Stomach (tissue), 8 donors: ENCODE measurements at regions not wholly inside any gene's neighbourhood (a gene's known extent, or its start where the extent isn't known, plus 50 kb on each side); places are given as distances from the start of the nearest gene placed in this dataset.

Experiments used
- DNase-seq, 2 donors: peaks; one replicate each; pipeline versions ENCODE4 v3.0.0 to v3.0.0-alpha.2; 2013 to 2019
- H3K27ac ChIP-seq, 5 donors: fragments of 200-600 bp in 4 of 5; sonication (generic) in 4 of 5; one replicate each; pipeline ENCODE4 v1.5.1; 2013 to 2019; ENCODE audit warnings: mild to moderate bottlenecking in 1 of 5, moderate library complexity in 1 of 5
- H3K27me3 ChIP-seq, 3 donors: fragments of 200-600 bp; sonication (generic); one replicate each; pipeline ENCODE4 v1.5.1; 2017 to 2019; ENCODE audit warnings: mixed run types in 1 of 3
- H3K36me3 ChIP-seq, 4 donors: fragments of 200-600 bp; sonication (generic); 1 replicate in 3 of 4; 2 replicates in 1 of 4; pipeline ENCODE4 v1.5.1; 2016 to 2019
- H3K4me1 ChIP-seq, 4 donors: fragments of 200-600 bp; sonication (generic); one replicate each; pipeline ENCODE4 v1.5.1; 2016 to 2019
- H3K4me3 ChIP-seq, 4 donors: fragments of 200-600 bp; sonication (generic) in 3 of 4; one replicate each; pipeline ENCODE4 v1.5.1; 2016 to 2019; ENCODE audit warnings: mild to moderate bottlenecking in 1 of 4
- H3K9me3 ChIP-seq, 4 donors: fragments of 200-600 bp; sonication (generic); one replicate each; pipeline ENCODE4 v1.5.1; 2016 to 2019
- EP300 ChIP-seq: sonication (generic); formaldehyde crosslinking; IDR thresholded peaks from one replicate; pipeline ENCODE4 v1.6.1; 2017; ENCODE audit warnings: antibody characterized with exemption
- POLR2A ChIP-seq, 4 donors: fragments of 450-650 bp; IDR thresholded peaks; one replicate each; pipeline ENCODE4 v1.6.1; 2016; ENCODE audit warnings: antibody characterized with exemption in 4 of 4, control low read depth in 2 of 4, mild to moderate bottlenecking in 1 of 4, moderate library complexity in 1 of 4
- POLR2AphosphoS5 ChIP-seq, 3 donors: sonication (generic); formaldehyde crosslinking; IDR thresholded peaks; one replicate each; pipeline ENCODE4 v1.6.1; 2016; ENCODE audit warnings: antibody characterized with exemption in 3 of 3
- WGBS, 5 donors: extraction: QIAGEN DNeasy Blood & Tissue Kit in 3 of 5; methylation state at CpG; one replicate each; pipeline versions ENCODE4 v1.1.5 to v1.1.7; 2013 to 2018; 5-methylcytosine and 5-hydroxymethylcytosine counted together
- intact Hi-C: fragments of 100-400 bp; cut with DNase I; formaldehyde crosslinking; loops from one replicate; pipeline ENCODE4 v1.15.1; 2023; ENCODE audit warnings: low total_unique reads
- TF ChIP-seq, protein P1 (sequence below), 7 experiments: fragments of 450-650 bp in 4 of 7; fragments of 200-600 bp in 3 of 7; sonication (generic) in 3 of 7; IDR thresholded peaks; one replicate each; pipeline ENCODE4 v1.5.1; 2016 to 2019; ENCODE audit warnings: antibody characterized with exemption in 7 of 7, control low read depth in 2 of 7, mild to moderate bottlenecking in 1 of 7
- donor health status: healthy with polysubstance abuse.
- donor health status: Bipolar disorder and iron deficiency.
- donor health status: healthy.

GRCh38 chr1:213767683-213768082 is 220.1 kb upstream of the PROX1 start:
- Histone ChIP-seq H3K27me3 (no peaks in the 10 kb centered on the region), H3K9me3 (no peaks in the 10 kb centered on the region), H3K4me1 (no peaks in the 10 kb centered on the region), H3K27ac (no peak overlapping the region), H3K4me3 (no peak overlapping the region), H3K36me3 (no peaks in the 10 kb centered on the region)
- intact Hi-C loops, result no loop called here
- no peak for DNase-seq
- TF ChIP-seq POLR2AphosphoS5 (IDR thresholded peaks at IDR 0.05), result no peak
- WGBS, 5 donors, result 81 to 86% (median 82%) methylated on average over 4 of the region's 4 CpGs

DNA sequence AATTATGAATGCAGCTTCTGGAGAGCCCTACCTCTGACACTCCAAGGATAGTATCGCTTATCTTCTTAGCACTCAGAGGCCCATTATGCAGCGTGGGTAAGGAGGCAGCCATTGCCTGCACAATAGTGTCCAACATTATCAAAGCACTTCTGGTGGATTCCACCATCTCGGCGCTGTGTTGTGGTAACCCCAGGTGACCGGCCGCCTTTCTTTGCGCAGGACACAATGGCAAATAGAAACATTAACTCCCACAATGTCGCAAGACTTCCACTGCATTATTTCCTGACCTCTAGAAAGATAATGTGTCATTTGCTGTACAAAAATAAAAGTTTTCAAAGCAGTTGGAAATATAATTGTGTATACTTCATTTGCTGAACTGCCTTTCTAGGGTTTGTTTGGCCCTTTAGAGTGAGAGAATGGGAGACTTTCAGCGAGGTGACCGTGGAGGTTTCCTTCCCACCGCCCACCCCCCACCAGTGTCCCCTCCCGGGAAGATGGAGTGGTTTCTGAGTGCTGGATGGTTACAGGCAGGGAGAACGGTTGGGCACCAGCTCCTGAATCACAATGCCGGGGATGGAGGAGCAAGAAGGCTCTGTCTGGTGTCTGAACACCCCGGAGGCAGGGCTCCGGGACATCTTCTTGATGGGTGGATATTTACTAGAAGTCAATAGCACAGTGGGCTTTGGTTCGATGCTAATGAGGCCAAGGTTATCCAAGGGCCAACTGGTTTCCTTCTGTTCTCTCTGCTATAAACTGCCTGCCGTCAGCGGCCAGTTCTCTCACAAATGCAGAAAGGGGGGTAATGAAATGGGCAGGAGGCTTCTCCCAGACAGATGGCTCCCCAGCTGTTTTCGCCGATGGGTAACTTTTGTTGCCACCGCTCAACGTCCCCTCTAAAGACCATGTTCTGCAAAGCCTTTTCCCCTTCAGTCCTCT is 215.4 kb upstream of the PROX1 start:
- Histone ChIP-seq H3K4me3 (no peak overlapping the region), H3K9me3 (peaks cover 0 to 6% (median 0%) of the 10 kb centered on the region in 4 donors), H3K36me3 (no peaks in the 10 kb centered on the region), H3K4me1 (no peaks in the 10 kb centered on the region), H3K27ac (no peak overlapping the region), H3K27me3 (no peaks in the 10 kb centered on the region)
- intact Hi-C loops, result no loop called here
- WGBS, 5 donors, result 70 to 73% (median 71%) methylated on average over 22 to 23 of the region's 23 CpGs
- TF ChIP-seq EP300, result no peak
- TF ChIP-seq, protein P1, sequence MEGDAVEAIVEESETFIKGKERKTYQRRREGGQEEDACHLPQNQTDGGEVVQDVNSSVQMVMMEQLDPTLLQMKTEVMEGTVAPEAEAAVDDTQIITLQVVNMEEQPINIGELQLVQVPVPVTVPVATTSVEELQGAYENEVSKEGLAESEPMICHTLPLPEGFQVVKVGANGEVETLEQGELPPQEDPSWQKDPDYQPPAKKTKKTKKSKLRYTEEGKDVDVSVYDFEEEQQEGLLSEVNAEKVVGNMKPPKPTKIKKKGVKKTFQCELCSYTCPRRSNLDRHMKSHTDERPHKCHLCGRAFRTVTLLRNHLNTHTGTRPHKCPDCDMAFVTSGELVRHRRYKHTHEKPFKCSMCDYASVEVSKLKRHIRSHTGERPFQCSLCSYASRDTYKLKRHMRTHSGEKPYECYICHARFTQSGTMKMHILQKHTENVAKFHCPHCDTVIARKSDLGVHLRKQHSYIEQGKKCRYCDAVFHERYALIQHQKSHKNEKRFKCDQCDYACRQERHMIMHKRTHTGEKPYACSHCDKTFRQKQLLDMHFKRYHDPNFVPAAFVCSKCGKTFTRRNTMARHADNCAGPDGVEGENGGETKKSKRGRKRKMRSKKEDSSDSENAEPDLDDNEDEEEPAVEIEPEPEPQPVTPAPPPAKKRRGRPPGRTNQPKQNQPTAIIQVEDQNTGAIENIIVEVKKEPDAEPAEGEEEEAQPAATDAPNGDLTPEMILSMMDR (IDR thresholded peaks at IDR 0.05), result no peak
- no peak for TF ChIP-seq POLR2A (IDR thresholded peaks at IDR 0.05)
- TF ChIP-seq POLR2AphosphoS5 (IDR thresholded peaks at IDR 0.05), result no peak
- DNase-seq, result no peak

DNA sequence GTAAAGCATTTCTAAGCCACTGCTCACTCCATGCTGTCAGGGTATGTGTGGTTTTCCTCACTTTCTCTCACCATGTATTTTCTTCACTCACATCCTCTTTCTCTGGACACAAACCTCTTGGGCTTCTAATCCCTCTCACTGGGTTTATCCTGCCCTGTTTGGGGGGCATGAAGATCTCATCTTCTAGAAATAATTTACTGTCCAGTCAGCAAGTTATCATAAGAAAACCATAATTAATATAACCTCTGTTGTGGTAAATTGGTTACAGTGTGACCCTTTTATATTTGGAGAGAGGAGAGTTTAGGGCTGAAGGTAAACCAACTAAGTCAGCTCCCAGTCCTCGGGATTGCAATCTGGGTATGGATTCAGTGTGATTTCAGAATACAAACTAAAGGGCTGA is 213.8 kb upstream of the PROX1 start:
- no peak overlapping the region for H3K4me3 ChIP-seq
- DNase-seq, result no peak
- H3K36me3 ChIP-seq, result no peaks in the 10 kb centered on the region
- peaks cover 0 to 6% (median 0%) of the 10 kb centered on the region in 4 donors for H3K9me3 ChIP-seq
- H3K27me3 ChIP-seq, result no peaks in the 10 kb centered on the region
- H3K27ac ChIP-seq, result no peak overlapping the region
- TF ChIP-seq POLR2A (IDR thresholded peaks at IDR 0.05) (no peak), POLR2AphosphoS5 (IDR thresholded peaks at IDR 0.05) (no peak), EP300 (no peak)
- TF ChIP-seq, protein P1 (IDR thresholded peaks at IDR 0.05), result no peak
- peaks cover 0 to 5% (median 0%) of the 10 kb centered on the region in 4 donors for H3K4me1 ChIP-seq
- 62 to 92% (median 88%) methylated on average over 1 of the region's 1 CpG for WGBS, 5 donors
- intact Hi-C loops, result no loop called here

GRCh38 chr1:213776969-213777368 is 210.8 kb upstream of the PROX1 start:
- Histone ChIP-seq H3K36me3 (no peaks in the 10 kb centered on the region), H3K4me3 (no peak overlapping the region), H3K4me1 (peaks cover 0 to 5% (median 0%) of the 10 kb centered on the region in 4 donors), H3K27me3 (no peaks in the 10 kb centered on the region), H3K27ac (no peak overlapping the region), H3K9me3 (peaks cover 0 to 6% (median 0%) of the 10 kb centered on the region in 4 donors)
- TF ChIP-seq POLR2AphosphoS5 (IDR thresholded peaks at IDR 0.05), result no peak
- TF ChIP-seq, protein P1 (IDR thresholded peaks at IDR 0.05), result no peak
- TF ChIP-seq EP300, result no peak
- TF ChIP-seq POLR2A (IDR thresholded peaks at IDR 0.05), result no peak
- DNase-seq, result no peak
- WGBS, 5 donors, result 80 to 89% (median 85%) methylated on average over 5 of the region's 5 CpGs
- intact Hi-C loops, result no loop called here

DNA sequence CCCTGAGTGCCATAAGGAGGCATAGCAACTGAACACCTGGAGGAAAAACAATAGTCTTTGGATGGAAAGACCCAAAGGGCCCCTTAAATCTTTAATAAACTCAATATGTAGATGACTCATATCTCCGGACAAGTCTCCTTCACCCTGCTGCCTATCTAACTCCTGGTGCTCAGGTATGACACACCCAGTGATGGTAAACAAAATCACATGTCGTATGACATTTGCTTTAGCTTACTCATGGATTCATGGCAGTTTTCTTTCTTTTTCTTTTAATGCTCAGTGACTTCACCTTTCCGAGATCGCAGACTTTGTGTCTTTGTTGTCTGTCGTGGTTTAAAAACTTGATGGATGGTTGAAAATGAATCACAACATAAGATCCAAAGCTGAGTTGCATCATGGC is 208.5 kb upstream of the PROX1 start:
- Histone ChIP-seq H3K27me3 (no peaks in the 10 kb centered on the region), H3K4me1 (peaks cover 0 to 5% (median 0%) of the 10 kb centered on the region in 4 donors), H3K36me3 (no peaks in the 10 kb centered on the region), H3K4me3 (no peak overlapping the region), H3K27ac (peak overlapping the region in 2 of 5 donors; percentile 4 to 68), H3K9me3 (peaks cover 0 to 6% (median 0%) of the 10 kb centered on the region in 4 donors)
- intact Hi-C loops, result no loop called here
- peak in 1 of 2 donors; percentile 52 for DNase-seq
- TF ChIP-seq, protein P1 (IDR thresholded peaks at IDR 0.05), result no peak
- TF ChIP-seq POLR2AphosphoS5 (IDR thresholded peaks at IDR 0.05), result peak in 2 of 3 donors; percentile 4 to 14
- WGBS, 5 donors, result 36 to 66% (median 48%) methylated on average over 5 of the region's 5 CpGs
